Liver (tissue), 3 donors: ENCODE measurements at regions not wholly inside any gene's neighbourhood (a gene's known extent, or its start where the extent isn't known, plus 50 kb on each side); places are given as distances from the start of the nearest gene placed in this dataset.

Experiments used
- EGR1 ChIP-seq, 2 donors: IDR thresholded peaks; 2 replicates each; pipeline ENCODE4 v1.6.1; 2016 to 2018; ENCODE audit warnings: antibody characterized with exemption in 2 of 2, low read depth in 2 of 2
- FOXA1 ChIP-seq: IDR thresholded peaks from 2 replicates; pipeline ENCODE4 v1.6.1; 2016; ENCODE audit warnings: antibody characterized with exemption
- JUND ChIP-seq, 2 donors: IDR thresholded peaks; 2 replicates each; pipeline ENCODE4 v1.6.1; 2016; ENCODE audit warnings: antibody characterized with exemption in 2 of 2
- RAD21 ChIP-seq, 2 donors: IDR thresholded peaks; 2 replicates each; pipeline ENCODE4 v1.6.1; 2016; ENCODE audit warnings: antibody characterized with exemption in 2 of 2, mild to moderate bottlenecking in 2 of 2
- RXRA ChIP-seq, 2 donors: IDR thresholded peaks; 2 replicates each; pipeline ENCODE4 v1.6.1; 2017 to 2018; ENCODE audit warnings: antibody characterized with exemption in 2 of 2, mild to moderate bottlenecking in 1 of 2
- TAF1 ChIP-seq: conservative IDR thresholded peaks from 2 replicates; pipeline ENCODE4 v1.6.1; 2016; ENCODE audit warnings: antibody characterized with exemption, mild to moderate bottlenecking
- YY1 ChIP-seq: IDR thresholded peaks from 2 replicates; pipeline ENCODE4 v1.6.1; 2016; ENCODE audit warnings: antibody characterized with exemption, mild to moderate bottlenecking
- TF ChIP-seq, protein P1 (sequence below): fragments of 150-350 bp; IDR thresholded peaks from 2 replicates; pipeline ENCODE4 v1.5.1; 2017; ENCODE audit warnings: improper control_type of control experiment, low read depth, low read length; ENCODE audit not compliant: missing input control
- TF ChIP-seq, protein P2 (sequence below): IDR thresholded peaks from 2 replicates; pipeline ENCODE4 v1.6.1; 2016; ENCODE audit warnings: antibody characterized with exemption, mild to moderate bottlenecking
- TF ChIP-seq, protein P3 (sequence below): IDR thresholded peaks from 2 replicates; pipeline ENCODE4 v1.6.1; 2016; ENCODE audit warnings: antibody characterized with exemption
- donor health status: healthy.
- donor health status: healthy.

DNA sequence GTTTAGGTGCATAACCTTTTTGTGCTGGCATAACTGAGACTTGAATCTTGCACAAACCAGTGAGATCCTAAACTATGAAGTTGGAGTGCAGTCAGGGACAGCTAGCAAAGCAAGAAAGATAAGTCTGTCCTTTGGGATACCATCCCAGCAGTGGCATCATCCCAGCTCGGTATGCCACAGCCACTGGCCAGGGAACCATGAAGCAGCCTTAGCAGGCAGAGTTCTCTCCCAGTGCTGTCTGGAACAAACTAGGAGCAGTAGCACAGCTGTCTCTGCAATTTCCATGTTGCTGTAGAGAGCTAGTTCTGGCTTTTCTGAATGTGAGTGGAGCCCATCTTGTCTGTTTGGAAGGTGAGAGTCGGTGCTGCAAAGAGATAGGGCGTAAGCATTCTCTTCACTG lies 130.3 kb downstream of the DTWD1 start:
- TF ChIP-seq FOXA1: no peak
- TF ChIP-seq, protein P1, sequence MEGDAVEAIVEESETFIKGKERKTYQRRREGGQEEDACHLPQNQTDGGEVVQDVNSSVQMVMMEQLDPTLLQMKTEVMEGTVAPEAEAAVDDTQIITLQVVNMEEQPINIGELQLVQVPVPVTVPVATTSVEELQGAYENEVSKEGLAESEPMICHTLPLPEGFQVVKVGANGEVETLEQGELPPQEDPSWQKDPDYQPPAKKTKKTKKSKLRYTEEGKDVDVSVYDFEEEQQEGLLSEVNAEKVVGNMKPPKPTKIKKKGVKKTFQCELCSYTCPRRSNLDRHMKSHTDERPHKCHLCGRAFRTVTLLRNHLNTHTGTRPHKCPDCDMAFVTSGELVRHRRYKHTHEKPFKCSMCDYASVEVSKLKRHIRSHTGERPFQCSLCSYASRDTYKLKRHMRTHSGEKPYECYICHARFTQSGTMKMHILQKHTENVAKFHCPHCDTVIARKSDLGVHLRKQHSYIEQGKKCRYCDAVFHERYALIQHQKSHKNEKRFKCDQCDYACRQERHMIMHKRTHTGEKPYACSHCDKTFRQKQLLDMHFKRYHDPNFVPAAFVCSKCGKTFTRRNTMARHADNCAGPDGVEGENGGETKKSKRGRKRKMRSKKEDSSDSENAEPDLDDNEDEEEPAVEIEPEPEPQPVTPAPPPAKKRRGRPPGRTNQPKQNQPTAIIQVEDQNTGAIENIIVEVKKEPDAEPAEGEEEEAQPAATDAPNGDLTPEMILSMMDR: no peak
- TF ChIP-seq TAF1: no peak
- no peak for TF ChIP-seq YY1
- TF ChIP-seq RAD21 (IDR thresholded peaks at IDR 0.05): no peak
- TF ChIP-seq, protein P2, sequence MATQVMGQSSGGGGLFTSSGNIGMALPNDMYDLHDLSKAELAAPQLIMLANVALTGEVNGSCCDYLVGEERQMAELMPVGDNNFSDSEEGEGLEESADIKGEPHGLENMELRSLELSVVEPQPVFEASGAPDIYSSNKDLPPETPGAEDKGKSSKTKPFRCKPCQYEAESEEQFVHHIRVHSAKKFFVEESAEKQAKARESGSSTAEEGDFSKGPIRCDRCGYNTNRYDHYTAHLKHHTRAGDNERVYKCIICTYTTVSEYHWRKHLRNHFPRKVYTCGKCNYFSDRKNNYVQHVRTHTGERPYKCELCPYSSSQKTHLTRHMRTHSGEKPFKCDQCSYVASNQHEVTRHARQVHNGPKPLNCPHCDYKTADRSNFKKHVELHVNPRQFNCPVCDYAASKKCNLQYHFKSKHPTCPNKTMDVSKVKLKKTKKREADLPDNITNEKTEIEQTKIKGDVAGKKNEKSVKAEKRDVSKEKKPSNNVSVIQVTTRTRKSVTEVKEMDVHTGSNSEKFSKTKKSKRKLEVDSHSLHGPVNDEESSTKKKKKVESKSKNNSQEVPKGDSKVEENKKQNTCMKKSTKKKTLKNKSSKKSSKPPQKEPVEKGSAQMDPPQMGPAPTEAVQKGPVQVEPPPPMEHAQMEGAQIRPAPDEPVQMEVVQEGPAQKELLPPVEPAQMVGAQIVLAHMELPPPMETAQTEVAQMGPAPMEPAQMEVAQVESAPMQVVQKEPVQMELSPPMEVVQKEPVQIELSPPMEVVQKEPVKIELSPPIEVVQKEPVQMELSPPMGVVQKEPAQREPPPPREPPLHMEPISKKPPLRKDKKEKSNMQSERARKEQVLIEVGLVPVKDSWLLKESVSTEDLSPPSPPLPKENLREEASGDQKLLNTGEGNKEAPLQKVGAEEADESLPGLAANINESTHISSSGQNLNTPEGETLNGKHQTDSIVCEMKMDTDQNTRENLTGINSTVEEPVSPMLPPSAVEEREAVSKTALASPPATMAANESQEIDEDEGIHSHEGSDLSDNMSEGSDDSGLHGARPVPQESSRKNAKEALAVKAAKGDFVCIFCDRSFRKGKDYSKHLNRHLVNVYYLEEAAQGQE: no peak
- no peak for TF ChIP-seq RXRA (IDR thresholded peaks at IDR 0.05)
- no peak for TF ChIP-seq EGR1 (IDR thresholded peaks at IDR 0.05; ENCODE audit: low read depth in 2 of 2)
- no peak for TF ChIP-seq JUND (IDR thresholded peaks at IDR 0.05)
- TF ChIP-seq, protein P3, sequence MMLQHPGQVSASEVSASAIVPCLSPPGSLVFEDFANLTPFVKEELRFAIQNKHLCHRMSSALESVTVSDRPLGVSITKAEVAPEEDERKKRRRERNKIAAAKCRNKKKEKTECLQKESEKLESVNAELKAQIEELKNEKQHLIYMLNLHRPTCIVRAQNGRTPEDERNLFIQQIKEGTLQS: no peak
